Muscle of leg (tissue), 3 donors: ENCODE measurements at regions not wholly inside any gene's neighbourhood (a gene's known extent, or its start where the extent isn't known, plus 50 kb on each side); places are given as distances from the start of the nearest gene placed in this dataset.

ENCODE experiments used
- DNase-seq: peaks from one replicate; pipeline ENCODE4 v3.0.0; 2013
- H3K27ac ChIP-seq: one replicate; pipeline ENCODE4 v1.5.1; 2013; ENCODE audit warnings: mild to moderate bottlenecking, low read length, control low read depth
- H3K27me3 ChIP-seq: one replicate; pipeline ENCODE4 v1.6.1; 2013; ENCODE audit warnings: low read length; ENCODE audit not compliant: control insufficient read depth, insufficient read depth
- H3K36me3 ChIP-seq: one replicate; pipeline ENCODE4 v1.6.1; 2013; ENCODE audit warnings: low read length; ENCODE audit not compliant: control insufficient read depth, insufficient read depth
- H3K4me1 ChIP-seq: one replicate; pipeline ENCODE4 v1.6.1; 2013; ENCODE audit warnings: low read length; ENCODE audit not compliant: control insufficient read depth, insufficient read depth
- H3K4me3 ChIP-seq: one replicate; pipeline ENCODE4 v1.5.1; 2013; ENCODE audit warnings: low read length, control low read depth
- H3K9me3 ChIP-seq: replicated peaks from 2 replicates; pipeline ENCODE4 v1.6.1; 2013; ENCODE audit warnings: low read depth, low read length; ENCODE audit not compliant: control insufficient read depth
- WGBS: methylation state at CpG from one replicate; pipeline ENCODE4 v1.1.5; 2013; ENCODE audit warnings: missing lambda C conversion rate; ENCODE audit not compliant: insufficient coverage; 5-methylcytosine and 5-hydroxymethylcytosine counted together

DNA sequence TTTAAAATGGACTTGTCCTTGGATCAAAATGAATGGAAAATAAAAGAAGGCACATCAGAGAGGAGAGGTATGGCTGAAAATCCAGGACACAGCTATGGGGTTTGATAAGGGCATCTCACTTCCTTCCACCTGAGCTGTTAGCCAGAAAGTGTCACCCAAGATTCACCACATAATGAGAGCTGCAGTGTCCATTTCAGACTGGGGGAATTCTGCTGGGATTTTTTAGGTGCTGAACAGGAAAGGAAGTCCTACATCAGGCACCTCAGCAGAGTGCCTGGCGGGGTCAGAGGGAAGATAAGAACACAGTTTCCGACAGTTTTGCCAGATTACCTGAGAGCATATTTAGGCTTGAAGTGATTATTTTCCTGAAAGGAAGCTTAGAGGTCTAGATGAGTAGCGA lies 187.6 kb upstream of the HNMT start:
- Histone ChIP-seq H3K4me1 (no peaks in the 10 kb centered on the region), H3K36me3 (no peaks in the 10 kb centered on the region), H3K9me3 (no peaks in the 10 kb centered on the region), H3K4me3 (no peak overlapping the region), H3K27me3 (no peaks in the 10 kb centered on the region), H3K27ac (no peak overlapping the region)
- DNase-seq, result no peak
- no CpG with 5 or more reads among the region's 3 CpGs for WGBS

DNA sequence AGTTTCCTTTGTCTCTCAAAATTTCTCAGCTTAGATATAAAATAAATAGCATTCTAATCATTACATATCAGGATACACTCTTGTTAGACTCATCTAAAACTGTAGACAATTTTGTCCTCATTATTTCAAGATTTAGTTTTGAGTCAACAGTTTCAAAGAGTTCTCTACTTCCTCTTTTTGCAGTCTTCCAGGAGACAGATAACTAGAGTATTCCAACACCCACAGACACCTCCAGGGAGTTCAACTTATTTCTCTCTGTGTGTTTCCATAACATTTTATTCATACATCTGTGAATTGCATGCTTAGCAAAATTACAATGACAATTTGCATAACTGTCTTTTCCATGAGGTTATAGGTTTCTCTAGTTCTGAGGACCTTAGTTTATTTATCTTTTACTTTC lies 166.6 kb upstream of the HNMT start:
- no peaks in the 10 kb centered on the region for H3K36me3 ChIP-seq
- no peak overlapping the region for H3K27ac ChIP-seq
- DNase-seq, result no peak

DNA sequence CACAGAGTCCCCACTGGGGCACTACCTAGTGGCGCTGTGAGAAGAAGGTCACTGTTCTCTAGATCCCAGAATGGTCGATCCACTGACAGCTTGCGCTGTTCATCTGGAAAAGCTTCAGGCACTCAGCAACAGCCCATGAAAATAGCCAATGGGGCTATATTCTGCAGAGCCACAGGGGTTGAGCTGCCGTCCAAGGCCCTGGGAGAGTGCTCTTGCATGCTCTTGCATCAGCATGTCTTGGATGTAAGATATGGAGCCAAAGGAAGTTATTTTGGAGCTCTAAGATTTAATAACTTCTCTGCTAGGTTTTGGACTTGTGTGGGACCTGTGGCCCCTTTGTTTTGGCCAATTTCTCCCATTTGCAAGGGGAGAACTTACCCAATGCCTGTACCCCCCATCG lies 164.7 kb upstream of the HNMT start:
- no peak for DNase-seq
- Histone ChIP-seq H3K9me3 (peaks cover 17% of the 10 kb centered on the region), H3K27ac (no peak overlapping the region), H3K36me3 (no peaks in the 10 kb centered on the region), H3K27me3 (no peaks in the 10 kb centered on the region), H3K4me3 (no peak overlapping the region), H3K4me1 (no peaks in the 10 kb centered on the region)
- WGBS, result 87% methylated on average over 4 of the region's 5 CpGs

More for the DNA sequence above, 166.6 kb upstream of the HNMT start:
- peaks cover 17% of the 10 kb centered on the region for H3K9me3 ChIP-seq
- no peak overlapping the region for H3K4me3 ChIP-seq
- H3K27me3 ChIP-seq, result no peaks in the 10 kb centered on the region
- no peaks in the 10 kb centered on the region for H3K4me1 ChIP-seq

DNA sequence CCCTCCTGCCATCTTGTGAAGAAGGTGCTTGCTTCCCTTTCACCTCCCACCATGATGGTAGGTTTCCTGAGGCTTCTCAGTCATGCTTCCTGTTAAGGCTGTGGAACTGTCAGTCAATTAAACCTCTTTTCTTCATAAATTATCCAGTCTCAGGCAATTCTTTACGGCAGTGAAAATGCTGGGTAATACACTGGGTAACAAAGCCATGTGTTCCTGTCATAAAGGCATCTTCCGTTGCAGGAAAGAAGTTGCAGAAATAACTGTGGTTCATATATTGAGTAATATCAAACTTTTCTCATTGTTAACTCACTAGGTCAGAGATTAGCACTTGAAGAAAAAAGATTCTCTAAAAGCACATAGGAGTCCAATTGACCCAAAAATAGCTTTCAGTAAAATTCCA lies 163.9 kb upstream of the HNMT start:
- Histone ChIP-seq H3K9me3 (peaks cover 17% of the 10 kb centered on the region), H3K27me3 (no peaks in the 10 kb centered on the region), H3K27ac (no peak overlapping the region), H3K4me3 (no peak overlapping the region), H3K4me1 (no peaks in the 10 kb centered on the region), H3K36me3 (no peaks in the 10 kb centered on the region)
- WGBS, result no CpG with 5 or more reads among the region's 2 CpGs
- no peak for DNase-seq

DNA sequence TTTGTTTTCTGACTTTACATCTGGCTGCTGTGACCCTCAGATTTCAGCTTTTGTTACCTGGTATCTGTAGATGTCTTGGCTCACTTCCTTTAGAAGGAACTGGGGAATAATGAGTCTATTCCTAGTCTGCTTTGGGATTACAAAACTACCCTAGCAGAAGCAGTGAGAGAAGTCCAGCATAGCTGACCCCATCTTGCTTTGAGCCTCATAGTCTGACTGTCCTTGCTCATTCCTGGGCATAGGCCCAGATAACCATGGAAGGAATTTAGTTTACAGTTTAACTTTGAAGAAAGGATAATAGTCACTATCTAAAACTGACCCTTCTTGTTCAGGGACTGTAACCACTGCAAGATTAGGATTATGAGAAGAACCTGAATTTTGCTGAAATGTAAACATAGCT lies 163.0 kb upstream of the HNMT start:
- H3K4me3 ChIP-seq, result no peak overlapping the region
- H3K36me3 ChIP-seq, result no peaks in the 10 kb centered on the region
- DNase-seq, result no peak
- H3K4me1 ChIP-seq, result no peaks in the 10 kb centered on the region
- no peak overlapping the region for H3K27ac ChIP-seq
- peaks cover 17% of the 10 kb centered on the region for H3K9me3 ChIP-seq
- no peaks in the 10 kb centered on the region for H3K27me3 ChIP-seq

DNA sequence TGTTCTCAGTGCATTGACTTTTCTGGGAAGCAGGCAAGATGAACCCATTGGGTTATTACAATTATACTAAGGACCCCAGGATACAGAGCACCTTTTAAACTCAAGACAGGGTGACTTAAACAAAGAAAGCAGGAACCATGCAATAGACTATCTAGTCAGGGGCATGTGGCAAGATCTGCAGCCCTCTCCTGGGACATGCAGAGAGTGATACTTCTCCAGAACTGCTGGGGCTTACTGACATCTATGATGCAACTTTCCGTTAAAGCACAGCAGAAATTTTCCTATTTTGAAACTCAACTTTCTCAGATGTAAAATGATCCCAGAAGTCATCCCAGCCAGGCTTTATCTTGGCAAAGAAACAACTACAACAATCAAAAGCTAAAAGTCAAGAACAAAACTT lies 162.2 kb upstream of the HNMT start:
- Histone ChIP-seq H3K36me3 (no peaks in the 10 kb centered on the region), H3K4me3 (no peak overlapping the region), H3K4me1 (no peaks in the 10 kb centered on the region), H3K9me3 (peaks cover 17% of the 10 kb centered on the region), H3K27me3 (no peaks in the 10 kb centered on the region), H3K27ac (no peak overlapping the region)
- no peak for DNase-seq
- no CpG with 5 or more reads among the region's 1 CpG for WGBS

DNA sequence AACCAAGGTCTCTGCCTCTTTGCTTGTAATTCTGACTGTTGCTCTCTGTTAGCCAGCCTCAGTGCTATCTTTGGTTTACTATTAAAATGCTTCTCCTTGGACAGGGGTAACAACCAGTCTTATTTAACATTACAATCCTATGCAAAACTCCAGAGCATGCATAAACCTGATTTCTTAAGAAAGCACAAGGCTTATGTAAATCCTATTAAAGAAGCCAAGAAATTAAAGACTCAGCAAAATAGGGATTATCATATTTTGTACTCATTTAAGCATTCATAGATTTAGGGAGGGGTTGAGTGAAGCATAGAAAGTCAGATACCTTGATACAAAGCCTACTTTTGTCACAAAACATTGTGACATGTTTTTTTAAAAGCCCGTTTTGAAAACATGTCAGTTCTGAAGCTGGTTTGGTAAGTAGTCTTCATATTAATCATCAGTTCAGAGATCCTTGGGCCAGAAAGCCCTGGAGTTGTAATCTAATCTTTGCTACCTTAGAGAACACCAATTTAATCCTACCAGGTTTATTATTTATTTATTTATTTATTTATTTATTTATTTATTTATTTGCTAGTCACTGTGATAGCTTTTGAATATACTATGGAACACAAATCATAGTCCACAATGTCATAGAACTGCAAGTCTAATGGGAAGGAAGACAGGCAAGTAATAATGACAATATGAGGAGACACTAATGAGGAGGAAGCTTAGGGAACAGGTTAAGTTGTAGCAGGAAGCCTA lies 158.0 kb upstream of the HNMT start:
- Histone ChIP-seq H3K4me1 (no peaks in the 10 kb centered on the region), H3K9me3 (peaks cover 8% of the 10 kb centered on the region), H3K4me3 (no peak overlapping the region), H3K27me3 (no peaks in the 10 kb centered on the region), H3K27ac (no peak overlapping the region), H3K36me3 (no peaks in the 10 kb centered on the region)
- no CpG with 5 or more reads among the region's 1 CpG for WGBS
- DNase-seq, result no peak

DNA sequence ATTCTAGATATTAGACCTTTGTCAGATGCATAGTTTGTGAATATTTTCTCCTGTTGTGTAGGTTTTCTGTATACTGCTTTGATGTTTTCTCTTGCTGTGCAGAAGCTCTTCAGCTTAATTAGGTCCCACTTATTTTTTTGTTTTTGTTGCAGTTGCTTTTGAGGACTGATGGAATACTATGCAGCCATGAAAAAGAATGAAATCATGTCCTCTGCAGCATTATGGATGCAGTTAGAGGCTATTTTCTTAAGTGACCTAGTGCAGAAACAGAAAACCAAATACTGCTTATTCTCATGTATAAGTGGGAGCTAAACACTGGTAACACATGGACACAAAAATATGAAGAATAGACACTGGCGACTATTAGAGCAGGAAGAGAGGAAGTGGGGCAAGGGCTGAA lies 155.0 kb upstream of the HNMT start:
- WGBS, result no CpG with 5 or more reads among the region's 1 CpG

DNA sequence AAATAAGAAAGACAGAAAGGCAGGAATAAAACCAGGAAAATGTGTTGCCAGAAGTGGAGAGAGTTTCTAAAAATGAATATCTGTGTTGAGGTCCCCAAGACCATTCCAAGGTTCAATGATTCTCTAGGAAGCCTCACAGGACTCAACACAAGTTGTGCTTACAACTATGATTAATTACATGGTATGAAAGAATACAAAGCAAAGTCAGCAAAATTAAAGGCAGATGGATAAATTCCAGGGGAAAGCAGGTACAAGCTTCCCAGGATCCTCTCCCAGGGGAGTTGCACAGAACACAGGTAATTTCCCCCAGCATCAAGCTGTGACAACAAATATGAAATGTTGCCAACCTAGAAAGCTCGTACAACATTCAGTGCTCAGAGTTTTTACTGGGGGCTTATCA lies 154.4 kb upstream of the HNMT start:
- Histone ChIP-seq H3K36me3 (no peaks in the 10 kb centered on the region), H3K4me3 (no peak overlapping the region), H3K4me1 (no peaks in the 10 kb centered on the region), H3K9me3 (no peaks in the 10 kb centered on the region), H3K27ac (no peak overlapping the region), H3K27me3 (no peaks in the 10 kb centered on the region)
- no CpG with 5 or more reads among the region's 1 CpG for WGBS
- DNase-seq, result no peak

More for the DNA sequence above, 155.0 kb upstream of the HNMT start:
- H3K36me3 ChIP-seq, result no peaks in the 10 kb centered on the region
- H3K27me3 ChIP-seq, result no peaks in the 10 kb centered on the region
- H3K4me1 ChIP-seq, result no peaks in the 10 kb centered on the region
- no peak overlapping the region for H3K27ac ChIP-seq
- DNase-seq, result no peak
- no peak overlapping the region for H3K4me3 ChIP-seq
- no peaks in the 10 kb centered on the region for H3K9me3 ChIP-seq

DNA sequence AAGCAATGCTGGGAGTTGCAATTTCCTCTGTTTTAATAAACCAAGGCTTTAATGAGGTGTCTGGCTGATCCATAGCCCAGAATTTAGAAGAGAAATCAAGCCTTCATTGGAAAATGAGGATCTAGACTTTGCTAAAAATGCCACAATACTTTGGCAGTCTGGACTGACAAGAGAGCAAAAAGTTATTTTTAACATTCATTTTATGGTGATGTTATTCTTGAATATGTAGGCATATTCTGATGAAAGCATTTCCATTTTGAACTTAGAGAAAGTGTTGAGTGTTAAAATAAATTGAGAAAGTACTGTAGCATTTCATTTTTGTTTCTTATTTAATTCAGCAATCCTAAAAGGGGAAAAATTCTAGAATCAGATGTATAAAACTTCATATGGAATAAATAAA lies 151.8 kb upstream of the HNMT start:
- Histone ChIP-seq H3K4me3 (no peak overlapping the region), H3K4me1 (no peaks in the 10 kb centered on the region), H3K27me3 (no peaks in the 10 kb centered on the region), H3K27ac (no peak overlapping the region), H3K9me3 (no peaks in the 10 kb centered on the region), H3K36me3 (no peaks in the 10 kb centered on the region)
- no peak for DNase-seq

DNA sequence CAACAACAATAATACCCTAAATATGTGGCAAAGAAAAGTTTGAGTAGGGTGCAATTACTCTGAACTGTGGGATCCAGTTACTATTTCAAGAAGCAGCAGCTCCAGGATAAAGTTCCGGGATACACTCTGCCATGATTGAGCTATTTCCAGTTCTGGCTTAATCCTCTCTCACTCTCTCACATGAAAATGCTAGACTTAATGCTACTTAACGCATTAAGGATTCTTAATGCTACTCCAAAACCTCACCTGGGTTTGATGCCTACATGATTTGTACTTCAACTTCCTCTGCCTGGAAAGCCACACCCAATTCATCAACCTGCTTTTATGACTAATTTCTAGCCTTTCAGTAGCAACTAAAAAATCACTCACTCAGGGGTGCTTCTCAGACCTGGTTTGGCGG lies 151.1 kb upstream of the HNMT start:
- WGBS, result 68% methylated on average over 2 of the region's 3 CpGs
- no peaks in the 10 kb centered on the region for H3K4me1 ChIP-seq
- no peaks in the 10 kb centered on the region for H3K36me3 ChIP-seq
- H3K4me3 ChIP-seq, result no peak overlapping the region
- no peaks in the 10 kb centered on the region for H3K27me3 ChIP-seq
- no peak overlapping the region for H3K27ac ChIP-seq
- DNase-seq, result no peak
- no peaks in the 10 kb centered on the region for H3K9me3 ChIP-seq
